Caki2 (cell line): ENCODE measurements at regions not wholly inside any gene's neighbourhood (a gene's known extent, or its start where the extent isn't known, plus 50 kb on each side); places are given as distances from the start of the nearest gene placed in this dataset.

Experiments used
- DNase-seq: peaks from one replicate; pipeline ENCODE4 v3.0.0-alpha.2; 2015; ENCODE audit warnings: low read depth
- in situ Hi-C: cut with HindIII; loops from 2 replicates; pipeline ENCODE4 v1.10.0; 2016; ENCODE audit warnings: low sequenced_read_pairs, low pct_unique_long_range_greater_than_20kb, mixed read lengths

DNA sequence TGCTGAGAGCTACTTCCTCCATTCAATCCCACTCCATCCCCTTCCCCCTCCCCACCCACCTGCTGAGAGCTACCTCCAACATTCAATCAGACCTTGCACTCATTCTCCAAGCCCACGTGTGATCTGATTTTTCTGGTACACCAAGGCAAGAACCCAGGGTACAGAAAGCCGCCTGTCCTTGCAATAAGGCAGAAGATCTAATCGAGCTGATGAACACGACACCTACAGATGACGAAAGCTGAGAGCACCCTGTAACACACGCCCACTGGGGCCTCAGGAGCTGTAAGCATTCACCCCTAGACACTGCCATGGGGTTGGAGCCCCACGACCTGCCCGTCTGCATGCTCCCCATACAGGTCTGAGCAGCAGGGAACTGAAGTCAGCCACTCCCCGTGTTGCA, 58.3 kb downstream of the TRIML1 start:
- in situ Hi-C loops: no loop called here

DNA sequence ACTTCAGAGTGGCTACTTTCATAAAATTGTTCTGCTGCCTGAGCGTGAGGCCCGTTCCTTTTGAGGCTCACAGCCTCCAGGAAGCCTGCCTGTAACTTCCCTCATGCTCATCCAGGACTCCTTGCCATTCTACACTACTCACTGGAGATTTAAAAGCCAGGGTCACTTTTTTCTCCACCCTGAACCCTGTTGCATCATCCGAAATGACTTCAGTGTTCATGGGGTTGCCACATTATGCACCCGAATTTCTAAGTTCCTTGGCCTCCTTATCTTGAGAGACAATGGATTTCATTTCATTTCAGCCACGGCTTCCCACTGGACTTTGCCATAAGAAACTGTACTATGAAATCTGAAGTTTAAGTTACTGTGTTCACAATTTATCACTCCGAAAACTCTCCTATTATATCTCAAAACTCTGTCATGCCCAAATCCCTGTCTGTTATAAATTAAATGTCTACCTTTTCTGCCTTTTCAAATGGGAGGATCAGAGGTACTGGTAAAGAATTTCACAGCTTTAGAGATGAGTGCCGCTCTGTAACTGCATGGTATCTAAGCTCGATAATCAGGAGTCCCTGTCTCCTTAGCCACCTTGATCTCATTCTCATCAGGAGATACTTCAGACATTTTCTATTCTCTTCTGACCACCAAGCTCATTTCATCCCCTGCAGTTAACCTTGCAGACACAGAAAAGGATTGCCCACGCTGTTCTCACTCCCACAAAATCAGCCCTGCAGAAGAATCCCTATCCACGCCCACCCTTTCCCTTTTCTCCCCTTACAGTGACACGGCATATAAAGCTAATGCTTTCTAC, 59.9 kb downstream of the TRIML1 start:
- in situ Hi-C loops: no loop called here
- DNase-seq: no peak

More for the DNA sequence above, 58.3 kb downstream of the TRIML1 start:
- DNase-seq: no peak

DNA sequence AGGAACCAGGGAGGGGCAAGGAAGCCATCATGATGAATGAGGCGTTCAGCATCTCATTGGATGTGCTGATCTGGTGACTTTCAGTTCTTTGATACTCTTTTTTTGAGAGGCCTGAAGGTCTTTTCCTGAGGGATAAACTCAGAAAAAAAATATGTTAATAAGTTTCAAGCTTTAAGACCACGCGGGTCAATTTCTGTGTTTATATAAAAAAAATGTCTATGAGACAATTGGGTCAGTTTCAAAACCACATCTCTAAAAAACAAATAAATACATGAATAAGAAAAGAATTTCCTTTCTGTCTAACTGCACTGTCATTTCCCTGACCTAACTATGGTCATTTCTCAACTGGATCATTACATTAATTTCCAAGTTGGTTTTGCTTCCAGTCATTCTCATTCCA, 62.6 kb downstream of the TRIML1 start:
- no peak for DNase-seq
- in situ Hi-C loops: no loop called here

DNA sequence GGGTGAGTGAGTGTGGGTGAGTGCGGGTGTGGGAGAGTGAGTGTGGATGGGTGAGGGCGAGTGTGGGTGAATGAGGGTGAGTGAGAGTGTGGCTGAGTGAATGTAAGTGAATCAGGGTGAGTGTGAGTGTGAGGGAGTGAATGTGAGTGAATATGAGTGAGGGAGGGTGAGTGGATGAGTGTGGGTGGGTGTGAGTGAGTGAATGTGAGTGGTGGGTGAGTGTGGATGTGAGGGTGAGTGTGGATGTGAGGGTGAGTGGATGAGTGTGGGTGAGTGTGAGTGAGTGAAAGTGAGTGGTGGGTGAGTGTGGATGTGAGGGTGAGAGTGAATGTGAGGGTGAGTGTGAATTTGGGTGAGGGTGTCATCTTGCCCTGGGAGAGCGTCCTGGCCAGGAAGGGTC, 67.5 kb downstream of the TRIML1 start:
- DNase-seq: no peak
- in situ Hi-C loops: no loop called here

DNA sequence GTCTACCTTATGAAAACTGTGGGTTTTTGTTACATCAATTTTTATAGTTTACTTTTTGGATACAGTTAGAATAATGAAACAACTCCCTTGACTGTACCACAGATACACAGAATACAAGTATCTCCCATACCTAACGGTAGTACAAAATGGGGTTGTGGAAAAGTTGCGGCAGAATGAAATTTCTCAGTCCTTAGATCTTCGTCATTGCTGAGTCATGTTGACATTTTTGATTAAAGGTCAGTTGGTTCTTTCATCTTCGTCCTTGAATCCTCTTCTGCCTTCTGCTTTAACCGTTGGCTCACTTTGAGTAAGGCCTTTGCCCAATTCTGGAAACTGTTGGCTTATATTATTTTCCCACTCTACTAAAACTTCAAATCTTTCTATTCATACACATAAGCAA, 75.6 kb downstream of the TRIML1 start:
- no peak for DNase-seq
- in situ Hi-C loops: no loop called here

DNA sequence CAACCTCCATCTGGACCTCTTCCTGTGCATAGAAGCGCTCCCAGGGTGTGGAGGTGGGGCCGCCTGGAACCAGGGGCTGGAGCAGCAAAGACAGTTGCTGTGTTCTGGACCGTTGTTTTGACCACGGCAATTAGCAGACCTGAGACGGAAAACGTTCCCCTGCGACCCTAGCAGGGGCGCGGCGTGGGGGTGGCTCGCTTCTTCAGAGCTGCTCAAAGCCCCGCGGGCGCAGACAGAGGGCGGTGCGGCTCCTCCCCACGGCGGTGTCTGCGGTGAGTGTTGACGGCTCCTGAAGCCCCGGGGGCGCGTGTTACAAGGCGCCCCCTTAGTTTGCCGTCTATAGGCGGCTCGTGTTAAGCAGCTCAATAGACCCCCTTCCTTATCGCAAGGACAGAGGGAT, 79.2 kb downstream of the TRIML1 start:
- in situ Hi-C loops: no loop called here
- no peak for DNase-seq

DNA sequence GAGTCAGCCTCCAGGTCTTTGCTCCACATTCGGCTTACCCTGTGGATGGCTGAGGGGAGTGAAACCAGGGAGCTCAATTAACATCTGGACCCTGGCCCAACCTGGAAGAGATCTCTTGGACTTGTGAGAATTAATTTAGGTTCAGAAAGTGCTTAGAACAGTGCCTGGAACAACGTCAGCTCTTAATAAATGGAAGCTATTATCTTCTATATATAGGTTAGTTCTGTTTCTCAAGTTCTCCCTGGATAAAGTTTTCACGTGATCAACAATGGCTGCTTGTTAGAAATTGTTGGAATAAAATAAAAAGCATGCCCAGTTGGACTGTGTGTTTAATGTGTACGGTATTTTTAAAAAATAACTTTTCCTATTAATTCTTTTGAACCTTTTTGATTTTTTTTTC, 80.8 kb downstream of the TRIML1 start:
- DNase-seq: no peak

DNA sequence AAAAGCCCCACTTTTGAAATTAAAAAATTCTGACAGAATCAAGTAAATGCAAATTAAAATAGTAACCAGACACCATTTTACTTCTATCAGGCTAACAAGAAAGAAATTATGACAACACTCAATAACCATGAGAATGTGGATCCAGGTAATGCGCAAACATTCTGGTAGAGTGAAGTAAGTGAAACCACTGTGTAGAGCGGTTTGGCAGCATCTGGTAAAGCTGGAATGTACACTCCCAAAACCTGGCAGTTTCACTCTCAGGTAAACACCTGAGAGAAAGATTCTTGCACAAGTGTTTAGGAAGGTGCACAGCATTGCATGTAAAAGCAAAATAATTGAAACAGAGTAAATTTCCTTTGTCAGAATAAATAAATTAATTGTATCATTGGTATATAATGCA, 81.8 kb downstream of the TRIML1 start:
- DNase-seq: no peak
- in situ Hi-C loops: no loop called here

More for the DNA sequence above, 80.8 kb downstream of the TRIML1 start:
- in situ Hi-C loops: no loop called here

DNA sequence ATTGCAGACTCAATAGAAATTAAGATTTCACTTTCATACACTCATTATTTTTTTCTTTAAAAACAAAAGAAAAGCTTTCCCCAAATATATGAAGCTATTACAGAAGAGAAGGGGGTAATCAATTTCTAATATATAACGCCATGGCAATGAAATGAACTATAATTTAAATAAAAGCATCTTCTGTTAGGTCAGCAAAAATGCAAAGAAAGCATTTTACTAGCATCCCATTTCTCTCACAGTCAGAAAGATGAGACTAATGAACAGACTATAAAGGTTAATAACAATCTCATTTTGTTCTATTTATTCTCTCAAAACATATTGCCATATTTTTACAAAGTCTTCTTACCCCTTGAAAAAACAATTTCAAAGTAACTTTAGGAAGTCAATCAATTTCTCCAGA, 89.0 kb downstream of the TRIML1 start:
- in situ Hi-C loops: no loop called here
- no peak for DNase-seq

DNA sequence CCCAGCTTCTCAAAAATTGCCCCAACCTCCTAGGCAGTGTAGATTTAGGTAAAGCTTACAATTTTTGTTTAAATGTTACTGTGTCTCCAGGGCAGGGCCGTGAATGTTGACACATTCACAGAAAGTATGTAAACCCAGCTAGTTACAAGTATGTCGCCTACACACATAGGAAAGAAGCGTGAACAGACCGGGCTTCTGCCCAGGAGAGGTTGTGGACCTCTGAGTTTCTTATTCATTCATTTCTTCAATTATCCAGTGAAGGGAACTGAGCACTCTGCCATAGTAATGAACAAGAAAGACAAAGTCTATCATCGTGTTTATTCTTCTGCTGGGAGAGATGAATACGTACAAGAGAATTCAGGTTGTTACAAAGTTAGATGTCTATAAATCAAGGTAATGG, 93.2 kb downstream of the TRIML1 start:
- DNase-seq: no peak
- in situ Hi-C loops: no loop called here

DNA sequence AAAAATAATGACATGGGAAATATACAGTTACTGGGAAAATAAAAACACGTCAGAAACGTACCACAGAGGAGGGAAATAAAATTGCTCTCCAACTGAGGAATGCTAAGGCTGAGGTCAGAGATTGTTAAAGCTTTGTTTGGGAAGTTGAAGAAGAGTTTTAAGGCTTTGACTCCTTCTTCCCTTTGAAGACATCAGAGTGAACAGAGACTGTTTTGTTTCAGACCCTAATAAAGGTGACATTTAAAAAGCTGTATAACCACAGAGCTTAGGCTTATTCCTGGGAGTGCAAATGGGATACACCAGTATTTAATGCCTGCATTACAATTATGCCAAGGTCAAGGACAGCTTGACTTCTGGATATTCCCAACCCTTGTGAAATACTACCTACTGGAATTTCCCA, 102.8 kb downstream of the TRIML1 start:
- in situ Hi-C loops: no loop called here

DNA sequence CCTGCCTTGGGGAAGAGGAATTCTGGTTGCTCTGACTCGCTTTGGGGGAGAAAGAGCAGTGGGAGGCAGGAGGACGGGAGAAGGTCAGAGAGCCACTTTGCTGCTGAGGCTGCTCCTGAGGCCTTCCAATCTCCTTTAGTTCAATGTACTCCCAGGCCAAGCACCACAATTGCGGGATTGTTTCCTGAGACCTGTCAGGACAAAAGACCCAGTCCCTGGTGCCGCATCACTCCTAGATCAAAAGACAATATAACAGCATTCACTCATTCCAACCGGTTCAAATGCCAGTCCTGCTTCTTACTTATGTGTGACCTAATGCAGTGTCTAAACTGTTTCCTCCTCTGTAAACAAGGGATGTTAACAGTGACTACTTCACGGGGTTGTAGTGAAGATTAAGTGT, 106.4 kb downstream of the TRIML1 start:
- DNase-seq: no peak
- in situ Hi-C loops: no loop called here

More for the DNA sequence above, 102.8 kb downstream of the TRIML1 start:
- no peak for DNase-seq

DNA sequence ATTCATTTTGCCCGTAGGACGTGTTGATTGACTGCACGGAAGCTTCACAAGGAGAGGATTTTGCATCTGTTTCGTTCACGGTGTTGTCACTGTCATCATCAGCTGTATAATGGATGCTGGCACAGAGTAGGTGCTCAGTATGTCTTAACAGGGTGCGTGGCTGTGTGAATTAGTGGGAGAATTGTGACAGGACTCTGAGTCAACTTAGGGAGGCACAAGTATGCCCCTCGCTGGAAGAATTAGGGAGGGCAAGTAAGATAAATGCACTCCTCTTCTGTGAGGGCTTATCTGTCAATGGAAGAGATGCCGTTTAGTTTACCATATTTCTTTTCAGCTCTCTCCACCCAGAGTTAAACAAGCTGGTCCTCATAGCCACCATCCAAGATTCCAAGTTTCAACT, 107.2 kb downstream of the TRIML1 start:
- in situ Hi-C loops: no loop called here
- DNase-seq: no peak

DNA sequence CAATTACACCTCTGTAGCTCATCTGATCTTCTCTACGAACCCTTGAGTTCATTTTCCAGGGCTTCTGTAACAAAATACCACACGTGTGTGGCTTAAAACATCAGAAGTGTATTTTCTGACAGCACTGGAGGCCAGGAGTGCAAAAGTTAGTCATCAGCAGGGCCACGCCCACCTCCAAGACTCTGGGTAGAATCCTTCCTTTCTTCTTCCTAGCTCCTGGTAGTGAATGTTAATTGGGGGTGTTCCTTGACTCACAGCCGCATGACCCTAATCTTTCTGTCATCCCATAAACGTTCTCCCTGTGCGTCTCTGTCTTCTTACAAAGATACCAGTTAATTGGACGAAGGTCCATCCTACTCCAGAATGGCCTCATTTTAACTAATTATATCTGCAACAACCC, 115.0 kb downstream of the TRIML1 start:
- DNase-seq: peak; percentile 35

DNA sequence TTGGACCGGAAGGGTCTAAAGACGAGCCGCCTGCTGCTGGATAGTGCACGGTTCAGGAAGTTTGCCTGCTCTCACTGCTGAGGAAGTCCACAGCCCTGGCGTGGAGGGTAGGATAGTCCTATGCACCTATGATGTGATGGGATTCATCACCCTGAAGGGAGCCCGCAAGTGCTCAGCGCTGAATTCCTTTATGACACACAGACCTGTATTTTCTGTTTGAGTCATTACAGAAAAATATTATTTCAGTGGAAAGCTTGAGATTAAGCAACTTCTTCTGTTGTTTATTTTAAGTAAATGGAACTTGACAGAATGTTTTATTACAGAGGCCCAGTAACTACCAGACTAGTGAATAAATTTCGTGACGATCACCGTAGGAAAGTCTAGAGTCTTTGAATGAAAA, 123.2 kb downstream of the TRIML1 start:
- DNase-seq: peak; percentile 41
- in situ Hi-C loops: no loop called here

More for the DNA sequence above, 115.0 kb downstream of the TRIML1 start:
- in situ Hi-C loops: no loop called here

DNA sequence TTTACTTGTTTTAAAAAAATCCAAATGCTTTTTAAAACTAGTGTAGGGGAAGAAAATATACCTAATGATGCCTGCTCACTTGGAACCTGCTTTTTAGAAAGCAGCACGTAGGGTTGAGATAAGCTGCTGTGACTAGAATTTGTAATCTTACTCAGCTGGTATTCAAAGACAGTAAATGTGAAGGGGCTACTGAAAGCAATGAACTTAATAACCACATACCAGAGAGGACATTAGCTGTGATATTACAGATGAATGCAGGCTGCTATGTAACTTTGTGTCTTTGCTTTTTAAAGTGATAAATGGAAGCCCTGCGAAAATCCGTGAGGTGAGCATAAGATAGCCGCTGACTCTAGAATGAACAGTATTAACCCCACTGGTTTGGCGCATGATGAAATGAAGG, 124.1 kb downstream of the TRIML1 start:
- in situ Hi-C loops: no loop called here

DNA sequence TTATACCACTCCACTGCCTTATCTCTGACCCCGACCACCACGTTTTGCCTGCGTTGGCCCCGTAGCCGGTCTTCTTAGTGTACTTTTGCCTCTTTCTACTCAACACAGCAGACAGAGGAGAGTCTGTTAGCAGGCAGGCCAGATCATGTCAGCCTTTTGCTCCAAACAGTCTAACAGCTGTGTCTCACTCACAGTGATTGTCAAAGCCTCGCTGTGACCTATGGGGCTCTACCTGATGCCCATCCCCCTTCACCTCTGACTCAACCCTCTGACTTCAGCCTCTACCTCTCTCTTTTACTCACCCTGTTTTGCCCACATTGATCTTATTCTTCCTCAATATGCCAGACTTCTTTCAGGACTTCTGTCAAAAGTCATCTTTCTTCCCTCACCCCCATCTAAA, 127.1 kb downstream of the TRIML1 start:
- in situ Hi-C loops: no loop called here
- DNase-seq: no peak

More for the DNA sequence above, 124.1 kb downstream of the TRIML1 start:
- no peak for DNase-seq

DNA sequence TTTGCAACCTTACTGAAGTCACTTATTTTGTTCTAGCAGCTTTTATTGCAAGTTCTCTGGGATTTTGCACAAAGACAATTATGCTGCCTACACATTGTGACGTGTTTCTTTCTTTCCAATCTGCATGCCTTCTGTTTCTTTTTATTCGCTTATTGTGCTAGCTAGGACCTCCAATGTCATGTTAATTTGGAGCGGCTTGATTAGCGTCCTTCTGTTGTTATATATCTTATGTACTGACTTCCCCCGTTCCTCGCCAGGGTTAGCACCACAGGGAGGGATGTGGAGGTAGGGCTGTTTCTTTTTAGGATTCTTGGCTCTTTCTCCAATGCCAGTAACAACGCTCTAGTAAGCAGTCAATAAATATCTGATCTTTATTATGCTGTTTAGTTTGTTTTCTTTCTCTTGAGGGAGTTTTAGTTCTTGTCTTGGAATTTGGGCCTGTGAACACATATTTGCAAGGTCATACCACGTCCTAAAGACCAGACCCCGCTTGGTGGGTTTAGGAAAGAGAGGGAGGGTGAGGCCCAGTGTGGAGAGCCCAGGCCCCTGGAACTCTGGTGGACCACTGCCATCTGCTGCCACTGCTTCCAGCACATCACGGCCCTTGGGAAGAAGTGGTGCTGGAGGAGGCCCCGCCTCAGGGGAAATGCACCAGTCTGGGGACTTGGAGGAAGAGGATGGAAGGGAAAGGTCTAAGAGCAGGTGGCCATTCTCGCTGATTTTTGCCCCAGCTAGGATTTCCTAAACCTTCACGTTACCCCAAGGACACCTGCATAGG, 129.1 kb downstream of the TRIML1 start:
- in situ Hi-C loops: no loop called here
- DNase-seq: no peak

DNA sequence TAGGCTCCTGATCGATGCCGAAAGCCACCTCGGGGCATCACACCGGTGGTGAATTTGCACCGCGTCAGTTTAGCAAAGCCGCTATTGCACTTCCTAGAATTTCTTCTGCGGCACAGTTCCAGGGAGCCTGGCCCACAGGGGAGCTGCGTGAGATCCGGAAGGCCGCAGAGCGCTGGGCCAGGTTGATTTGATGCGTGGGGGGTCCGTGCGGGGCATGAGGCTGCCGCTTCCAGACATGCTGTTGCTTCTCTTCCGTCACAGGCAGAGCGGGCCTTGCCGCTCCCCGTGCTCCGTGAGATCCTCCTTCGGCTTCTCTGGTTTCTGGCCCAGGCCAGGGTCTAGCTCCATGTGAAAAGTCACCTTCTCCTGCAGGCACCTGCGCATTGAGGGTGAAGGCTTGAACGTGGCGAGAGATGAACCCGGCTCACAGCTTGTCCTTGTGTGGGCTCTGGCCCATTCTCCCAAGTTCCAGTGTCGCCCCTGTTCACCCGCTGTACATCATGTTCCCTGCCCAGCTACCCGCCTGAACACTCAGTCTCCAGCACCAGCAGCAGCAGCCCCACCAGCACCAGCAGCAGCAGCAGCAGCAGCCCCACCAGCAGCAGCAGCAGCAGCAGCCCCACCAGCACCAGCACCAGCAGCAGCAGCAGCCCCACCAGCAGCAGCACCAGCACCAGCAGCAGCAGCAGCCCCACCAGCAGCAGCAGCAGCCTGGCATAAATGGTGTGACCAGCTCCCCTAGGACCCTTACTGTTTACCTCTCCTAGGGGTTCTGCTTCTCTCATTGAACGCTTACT, 131.2 kb downstream of the TRIML1 start:
- in situ Hi-C loops: no loop called here
- DNase-seq: no peak
